SK-N-SH (cell line): ENCODE measurements at regions not wholly inside any gene's neighbourhood (a gene's known extent, or its start where the extent isn't known, plus 50 kb on each side); places are given as distances from the start of the nearest gene placed in this dataset.

ENCODE experiments used
- EZH2phosphoT487 ChIP-seq: fragments of 200-600 bp; sonication (generic); IDR thresholded peaks from 2 replicates; pipeline ENCODE4 v1.6.1; 2017; ENCODE audit warnings: low read depth, mixed run types, mild to moderate bottlenecking, antibody characterized with exemption, moderate library complexity, borderline replicate concordance
- FOXM1 ChIP-seq: IDR thresholded peaks from 2 replicates; pipeline ENCODE4 v1.4.0; 2012; ENCODE audit warnings: low read depth, mild to moderate bottlenecking
- GABPA ChIP-seq: IDR thresholded peaks from 2 replicates; pipeline ENCODE4 v1.4.0; 2012; ENCODE audit warnings: low read depth, mild to moderate bottlenecking
- RAD21 ChIP-seq: IDR thresholded peaks from 2 replicates; pipeline ENCODE4 v1.6.1; 2012; ENCODE audit warnings: mild to moderate bottlenecking, low read length
- TCF12 ChIP-seq: IDR thresholded peaks from 2 replicates; pipeline ENCODE4 v1.4.0; 2012
- TF ChIP-seq, protein P1 (sequence below): fragments of 200-600 bp; sonication (generic); IDR thresholded peaks from 2 replicates; pipeline ENCODE4 v1.6.1; 2017; ENCODE audit warnings: antibody characterized with exemption, mild to moderate bottlenecking, moderate library complexity

DNA sequence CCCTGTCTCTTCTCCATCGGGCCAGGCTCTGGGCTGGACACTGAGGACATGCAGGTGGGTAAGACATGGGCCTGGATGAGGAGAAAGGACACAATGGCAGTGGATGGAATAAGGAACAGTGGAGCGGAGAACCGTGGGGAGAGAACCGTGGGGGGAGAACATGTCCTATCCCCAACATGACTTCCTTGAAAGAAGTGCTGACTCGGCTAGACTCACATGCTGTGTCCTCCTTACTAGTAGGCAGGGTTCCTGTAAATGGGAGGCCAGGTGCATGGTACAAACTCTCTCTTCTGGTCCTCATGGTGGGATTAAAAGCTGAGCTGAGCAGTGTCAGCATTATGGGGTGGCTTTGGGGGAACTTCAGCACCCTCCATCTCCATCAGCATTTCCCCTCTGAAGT lies 137.4 kb upstream of the CSF3R start:
- TF ChIP-seq GABPA: no peak
- TF ChIP-seq, protein P1, sequence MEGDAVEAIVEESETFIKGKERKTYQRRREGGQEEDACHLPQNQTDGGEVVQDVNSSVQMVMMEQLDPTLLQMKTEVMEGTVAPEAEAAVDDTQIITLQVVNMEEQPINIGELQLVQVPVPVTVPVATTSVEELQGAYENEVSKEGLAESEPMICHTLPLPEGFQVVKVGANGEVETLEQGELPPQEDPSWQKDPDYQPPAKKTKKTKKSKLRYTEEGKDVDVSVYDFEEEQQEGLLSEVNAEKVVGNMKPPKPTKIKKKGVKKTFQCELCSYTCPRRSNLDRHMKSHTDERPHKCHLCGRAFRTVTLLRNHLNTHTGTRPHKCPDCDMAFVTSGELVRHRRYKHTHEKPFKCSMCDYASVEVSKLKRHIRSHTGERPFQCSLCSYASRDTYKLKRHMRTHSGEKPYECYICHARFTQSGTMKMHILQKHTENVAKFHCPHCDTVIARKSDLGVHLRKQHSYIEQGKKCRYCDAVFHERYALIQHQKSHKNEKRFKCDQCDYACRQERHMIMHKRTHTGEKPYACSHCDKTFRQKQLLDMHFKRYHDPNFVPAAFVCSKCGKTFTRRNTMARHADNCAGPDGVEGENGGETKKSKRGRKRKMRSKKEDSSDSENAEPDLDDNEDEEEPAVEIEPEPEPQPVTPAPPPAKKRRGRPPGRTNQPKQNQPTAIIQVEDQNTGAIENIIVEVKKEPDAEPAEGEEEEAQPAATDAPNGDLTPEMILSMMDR: no peak
- no peak for TF ChIP-seq EZH2phosphoT487
- TF ChIP-seq RAD21: no peak
- no peak for TF ChIP-seq TCF12
- TF ChIP-seq FOXM1: no peak
